HG02642 (cell line): ENCODE measurements at regions not wholly inside any gene's neighbourhood (a gene's known extent, or its start where the extent isn't known, plus 50 kb on each side); places are given as distances from the start of the nearest gene placed in this dataset.
A peak's percentile ranks its signal among the peaks of the same experiment; 100 is the strongest.

Experiments used
- ATAC-seq: cut with Tn5 transposase; IDR thresholded peaks from one replicate; pipeline ENCODE4 v1.9.1; 2021; ENCODE audit warnings: mild to moderate bottlenecking; ENCODE audit not compliant: unreplicated experiment, poor library complexity

DNA sequence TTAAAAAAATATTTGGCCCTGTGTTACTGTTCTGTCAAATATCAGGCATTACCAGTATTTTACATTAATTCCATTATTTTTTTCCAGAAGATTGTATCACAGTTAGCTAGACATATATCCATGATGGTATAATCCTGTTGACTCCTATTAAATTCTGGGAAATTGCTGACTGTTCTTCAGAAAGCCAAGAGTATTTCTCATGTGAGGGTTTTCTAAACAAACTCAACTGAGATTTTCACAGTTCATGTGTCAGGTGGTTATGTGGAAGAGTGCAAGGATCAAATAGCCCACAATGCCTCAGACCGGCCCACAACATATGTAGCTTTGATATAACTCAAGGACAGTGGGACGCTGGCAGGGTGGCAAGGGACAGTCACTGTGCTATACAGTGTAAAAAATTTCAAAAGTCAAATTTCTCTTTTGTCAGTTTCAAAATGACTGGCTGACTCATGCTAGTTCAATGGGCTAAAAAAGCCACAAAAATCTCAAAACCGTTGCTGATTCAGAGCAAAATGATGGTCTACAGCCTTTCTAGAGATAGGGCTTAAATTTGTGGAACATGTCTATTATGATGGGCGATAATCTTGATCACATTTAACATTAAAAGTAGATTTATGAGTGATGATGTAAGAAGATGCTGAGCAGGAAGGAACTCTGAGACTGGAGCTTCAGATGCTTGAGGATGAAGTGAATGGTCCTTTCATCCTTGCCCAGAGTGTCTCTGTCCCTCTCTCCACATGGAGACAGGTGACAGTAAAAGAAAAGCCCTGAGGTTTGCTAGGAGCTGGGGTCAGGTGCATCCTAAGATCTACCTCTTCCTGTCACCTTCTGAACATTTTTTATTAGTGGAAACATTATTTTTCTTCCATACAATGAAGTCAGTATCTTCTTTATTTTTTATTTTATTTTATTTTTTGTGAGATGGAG is 175.8 kb upstream of the PIEZO2 start:
- peak; percentile 84 for ATAC-seq

DNA sequence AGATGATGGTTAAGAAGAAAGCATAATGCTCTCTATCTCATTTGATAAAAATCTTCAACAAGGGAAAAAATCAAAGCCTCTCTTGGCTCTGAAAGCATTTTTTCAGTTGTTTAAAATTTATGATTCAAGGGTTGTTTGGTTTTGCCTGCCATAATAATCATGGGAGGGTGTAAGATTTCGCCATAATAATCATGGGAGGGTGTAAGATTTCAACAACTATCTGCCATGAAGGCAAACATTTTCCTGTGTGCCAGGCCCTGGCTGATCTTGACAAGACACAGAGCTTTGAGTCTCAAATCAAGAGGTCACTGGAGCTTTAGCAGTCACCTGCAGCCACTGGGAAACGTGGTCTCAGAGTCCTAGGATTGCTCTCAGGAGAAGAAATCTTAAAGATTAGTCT is 175.1 kb upstream of the PIEZO2 start:
- ATAC-seq, result no peak

DNA sequence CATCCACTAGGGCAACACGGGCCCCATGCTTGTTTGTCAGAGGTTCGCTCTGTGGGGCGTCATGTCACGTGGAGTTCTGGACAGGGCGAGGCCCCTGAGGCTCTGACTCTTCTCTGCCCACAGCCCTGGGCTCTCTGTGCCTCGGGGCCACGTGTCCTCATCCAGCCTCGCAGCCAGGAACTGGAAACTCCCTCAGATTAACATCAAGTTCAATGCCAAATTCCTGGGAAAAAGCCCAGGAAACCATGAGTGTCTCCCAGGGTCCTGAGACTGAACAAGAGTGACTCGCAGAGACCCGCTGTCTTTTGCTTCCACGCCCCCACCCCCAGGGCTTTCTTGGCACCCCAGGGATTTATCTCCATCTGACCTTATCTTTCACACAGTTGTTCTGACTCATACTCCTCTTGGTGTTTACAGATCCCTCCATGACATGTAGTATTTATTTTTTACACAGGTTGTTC is 174.0 kb upstream of the PIEZO2 start:
- ATAC-seq, result no peak

DNA sequence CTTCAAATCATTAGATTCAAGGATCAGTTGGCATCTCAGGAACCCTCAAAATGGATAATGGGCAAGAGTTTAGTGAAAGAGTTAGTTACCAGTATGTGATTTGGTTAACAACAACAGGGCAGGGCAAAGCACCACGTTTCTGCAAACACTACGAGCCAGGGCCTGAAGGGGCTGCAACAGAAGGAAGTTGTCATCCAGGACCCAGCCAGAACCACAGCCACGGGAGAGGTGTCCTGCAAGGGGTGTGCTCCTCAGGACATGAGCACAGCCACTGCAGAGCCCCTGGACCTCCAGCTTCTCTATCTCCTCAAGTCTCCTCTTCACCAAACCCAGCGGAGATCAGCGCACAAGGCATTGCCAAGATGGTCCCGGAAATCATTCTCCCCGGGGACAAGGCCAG is 173.3 kb upstream of the PIEZO2 start:
- ATAC-seq, result no peak

DNA sequence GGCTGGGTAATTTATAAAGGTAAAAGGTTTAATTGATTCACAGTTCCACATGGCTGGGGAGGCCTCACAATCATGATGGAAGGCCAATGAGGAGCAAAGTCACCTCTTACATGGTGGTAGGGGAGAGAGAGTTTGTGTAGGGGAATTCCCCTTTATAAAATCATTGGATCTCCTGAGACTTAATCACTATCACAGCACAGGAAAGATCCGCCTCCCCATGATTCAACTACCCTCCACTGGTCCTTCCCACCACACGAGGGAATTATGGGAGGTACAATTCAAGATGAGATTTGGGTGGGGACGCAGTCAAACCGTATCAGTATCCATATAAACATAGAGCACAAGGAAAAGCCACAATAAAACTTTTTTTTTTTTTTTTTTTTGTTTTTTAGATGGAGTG is 172.6 kb upstream of the PIEZO2 start:
- no peak for ATAC-seq

DNA sequence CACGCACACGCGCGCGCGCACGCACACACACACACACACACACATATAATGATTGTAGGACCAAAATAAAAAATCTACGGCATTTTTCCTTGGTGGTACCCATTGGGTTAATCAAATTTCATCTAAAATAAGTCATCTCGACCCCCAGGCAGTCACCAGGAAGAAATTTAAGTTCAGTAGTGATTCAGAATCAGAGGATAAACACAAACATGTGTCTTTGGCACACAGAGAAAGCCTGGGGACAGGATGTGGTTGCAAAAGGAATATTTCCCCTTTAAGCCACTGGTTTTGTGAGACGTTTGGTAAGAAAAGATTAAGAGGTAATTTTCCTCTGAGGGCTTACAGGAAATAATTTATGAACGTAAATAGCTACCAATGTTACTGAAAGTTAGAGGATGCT is 171.6 kb upstream of the PIEZO2 start:
- no peak for ATAC-seq

DNA sequence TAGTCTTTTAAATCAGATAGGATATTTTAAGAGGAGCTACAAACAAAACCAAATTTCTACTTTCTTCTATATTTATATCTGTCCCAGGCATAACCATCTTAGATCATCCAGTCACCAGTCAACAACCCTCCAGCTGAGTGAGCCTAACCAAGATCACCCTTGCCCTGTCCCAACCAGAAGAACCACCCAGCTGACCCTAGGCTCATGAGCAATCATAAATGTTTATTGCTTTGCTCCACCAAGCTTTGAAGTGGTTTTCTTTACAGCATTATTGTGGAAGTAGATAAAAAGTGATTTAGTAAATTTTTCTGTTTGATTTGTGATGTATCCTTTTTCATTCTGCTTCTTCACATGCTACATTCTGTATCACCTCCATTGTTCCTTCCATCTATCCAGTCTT is 167.2 kb upstream of the PIEZO2 start:
- no peak for ATAC-seq

DNA sequence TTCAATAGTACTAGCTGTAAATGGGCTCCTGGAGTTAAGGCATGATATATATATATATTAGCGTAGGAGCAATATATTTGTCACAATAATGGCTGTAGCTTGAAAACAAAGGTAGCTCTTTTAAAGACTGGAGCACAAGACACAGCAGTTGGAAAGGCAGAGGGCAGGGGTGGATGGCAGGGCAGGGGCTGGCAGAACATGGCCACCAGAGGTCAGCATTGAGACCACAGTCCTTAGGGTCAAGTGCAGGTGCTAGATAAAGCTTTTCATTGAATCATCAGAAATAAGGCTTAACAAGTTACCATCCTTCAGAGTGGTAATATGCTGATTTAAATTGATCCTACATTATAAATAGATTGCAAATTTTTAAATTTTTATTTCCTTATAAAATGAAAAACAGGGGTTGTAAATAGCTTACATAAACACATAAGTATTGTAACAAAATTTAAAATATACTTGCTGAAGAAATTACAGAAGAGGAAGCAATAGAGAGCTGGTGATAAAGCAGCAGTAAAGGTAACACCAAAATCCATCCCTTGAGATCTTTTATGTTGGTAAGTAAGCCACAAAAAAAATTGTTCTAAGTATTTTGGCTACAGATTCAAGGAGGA is 161.2 kb upstream of the PIEZO2 start:
- peak; percentile 64 for ATAC-seq

DNA sequence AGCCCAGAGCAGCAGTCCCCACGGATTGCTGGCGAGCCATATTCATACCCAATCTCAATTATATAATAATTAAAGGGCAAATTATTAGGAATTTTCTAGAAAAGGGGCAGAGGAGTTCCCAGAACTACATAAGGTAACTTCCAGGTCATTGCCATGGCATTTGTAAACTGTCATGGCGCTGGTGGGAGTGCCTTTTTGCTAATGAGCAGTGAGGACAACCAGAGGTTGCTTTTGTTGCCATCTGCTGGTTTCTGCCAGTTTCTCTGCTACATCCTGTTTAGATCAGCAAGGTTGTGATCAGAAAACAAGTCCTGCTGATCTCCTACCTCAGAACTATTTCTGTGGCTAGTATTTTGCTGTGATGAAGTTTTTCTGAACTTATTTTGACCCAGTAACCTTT is 159.8 kb upstream of the PIEZO2 start:
- no peak for ATAC-seq

DNA sequence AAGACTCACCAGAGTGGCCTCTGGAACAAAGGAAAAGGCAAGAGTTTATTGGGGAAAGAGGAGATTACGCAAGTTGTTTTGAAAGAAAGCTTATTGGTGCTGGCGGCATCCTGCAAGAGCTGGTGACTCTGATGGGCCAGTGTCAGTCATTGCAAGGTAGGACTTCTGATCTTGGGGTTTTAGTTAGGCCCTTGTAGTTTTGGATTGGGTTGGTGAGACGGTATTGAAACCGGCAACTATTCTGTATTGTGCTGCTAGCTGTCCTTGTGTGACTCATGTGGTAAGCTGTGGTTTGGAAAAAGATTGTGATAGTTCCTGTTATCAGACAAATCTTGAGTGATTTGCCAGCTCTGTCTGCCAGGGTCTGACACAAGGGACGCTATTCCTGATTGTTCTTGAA is 159.1 kb upstream of the PIEZO2 start:
- ATAC-seq, result no peak

DNA sequence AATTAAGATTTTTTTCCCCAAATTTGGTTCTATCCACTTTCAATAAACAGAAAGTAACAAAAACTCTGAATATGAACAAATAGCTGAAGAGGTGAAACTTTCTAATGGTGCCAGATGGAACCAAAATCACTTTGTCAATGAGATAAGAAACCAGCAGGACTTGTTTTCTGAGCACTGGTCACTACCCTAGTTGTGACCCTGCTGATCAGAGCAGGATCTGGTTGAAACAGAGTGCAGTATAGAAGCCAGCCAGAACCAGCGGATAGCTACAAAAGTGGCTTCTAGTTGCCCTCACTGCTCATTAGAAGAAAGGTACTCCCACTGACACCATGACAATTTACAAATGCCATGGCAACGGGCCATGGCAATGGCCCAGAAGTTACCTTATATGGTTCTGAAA is 158.3 kb upstream of the PIEZO2 start:
- no peak for ATAC-seq

DNA sequence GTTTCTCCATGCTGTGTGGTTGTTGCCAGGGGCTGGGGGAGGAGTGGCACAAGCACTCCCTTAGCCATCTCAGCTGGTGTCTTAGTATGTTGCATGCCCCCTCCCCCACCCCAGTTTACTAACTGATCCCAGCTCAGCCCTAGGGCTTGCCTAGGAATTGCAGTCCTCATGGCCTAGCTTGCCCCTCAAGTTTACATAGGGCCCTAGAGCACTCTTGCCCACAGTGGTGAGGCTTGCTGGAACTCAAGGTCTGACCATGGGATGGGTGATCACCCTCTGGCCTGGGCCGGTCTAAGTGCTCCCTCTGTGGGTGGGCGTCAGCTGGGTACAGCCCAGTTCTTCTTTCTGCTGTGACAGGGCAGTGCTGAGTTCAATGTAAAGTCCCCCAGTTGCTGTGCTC is 156.1 kb upstream of the PIEZO2 start:
- no peak for ATAC-seq

DNA sequence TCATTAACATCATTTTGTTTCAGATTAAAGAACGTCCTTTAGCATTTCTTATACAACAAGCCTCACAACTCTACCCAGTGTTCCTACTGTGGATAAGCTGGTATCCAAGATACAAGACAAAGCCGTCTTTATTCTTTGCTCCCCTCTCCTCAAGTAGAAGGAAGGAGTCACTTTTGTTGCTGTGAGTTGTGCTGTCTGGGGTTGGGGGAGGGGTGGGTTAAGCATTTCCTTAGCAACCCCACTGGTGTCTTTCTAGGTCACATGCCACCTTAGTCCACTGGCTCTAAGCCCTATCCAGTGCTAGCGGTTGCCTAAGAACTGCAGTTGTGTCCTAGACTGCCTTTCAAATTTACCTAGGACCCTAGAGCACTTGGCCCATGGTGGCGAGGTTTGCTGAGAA is 155.6 kb upstream of the PIEZO2 start:
- no peak for ATAC-seq

DNA sequence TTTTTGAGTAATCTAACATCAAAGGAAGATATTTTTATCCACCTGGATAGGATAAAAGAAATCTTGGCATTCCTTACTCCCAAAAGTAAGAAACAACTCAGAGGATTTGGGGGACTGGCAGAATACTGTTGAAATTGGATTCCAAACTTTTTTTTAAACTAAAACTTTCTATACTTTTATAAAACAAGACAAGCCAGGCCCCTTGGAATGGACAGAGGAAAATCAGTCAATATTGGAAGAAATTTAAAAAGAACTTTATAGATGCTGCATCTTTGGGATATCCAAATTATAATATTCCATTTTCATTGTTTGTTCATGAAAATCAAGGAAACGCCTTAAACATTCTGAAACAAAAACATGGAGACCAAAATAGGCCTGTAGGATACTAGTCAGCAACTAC is 147.6 kb upstream of the PIEZO2 start:
- no peak for ATAC-seq

DNA sequence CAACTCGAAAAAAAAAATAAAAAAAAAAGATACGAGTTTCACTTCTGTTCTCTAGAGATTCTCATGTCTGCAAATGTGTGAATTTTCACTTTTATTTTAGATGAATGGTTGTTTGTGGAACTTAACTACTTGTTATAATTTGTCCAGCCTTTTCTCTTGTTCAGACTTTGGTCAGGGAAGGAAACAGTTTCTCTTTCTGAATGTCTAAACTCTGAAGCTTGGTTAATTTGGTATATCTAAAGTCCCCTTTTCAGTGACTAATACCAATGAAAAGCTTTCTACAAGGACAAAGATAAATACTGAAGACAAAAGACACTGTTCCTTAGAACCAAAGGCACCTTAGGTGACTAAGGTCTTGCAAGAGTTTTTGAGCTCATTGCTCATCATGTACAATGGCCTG is 144.4 kb upstream of the PIEZO2 start:
- ATAC-seq, result no peak

DNA sequence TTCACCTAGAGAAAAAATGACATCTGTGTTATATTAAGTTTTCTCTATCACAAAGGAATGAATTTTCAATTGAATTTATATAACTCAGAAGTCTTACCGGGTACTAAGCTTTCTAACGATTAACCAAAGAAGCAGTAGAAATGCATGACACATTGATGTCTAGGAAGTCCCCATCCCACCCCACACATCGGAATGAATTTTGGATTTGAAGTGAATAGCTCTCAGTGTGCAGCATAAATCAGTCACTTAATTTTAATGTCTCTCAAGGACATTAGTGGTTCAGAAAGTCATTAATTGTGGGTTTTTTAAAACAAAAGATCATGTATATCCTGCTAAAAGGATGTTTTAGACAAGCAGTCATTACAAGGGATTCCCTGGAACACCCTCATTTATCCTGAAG is 141.4 kb upstream of the PIEZO2 start:
- ATAC-seq, result no peak

DNA sequence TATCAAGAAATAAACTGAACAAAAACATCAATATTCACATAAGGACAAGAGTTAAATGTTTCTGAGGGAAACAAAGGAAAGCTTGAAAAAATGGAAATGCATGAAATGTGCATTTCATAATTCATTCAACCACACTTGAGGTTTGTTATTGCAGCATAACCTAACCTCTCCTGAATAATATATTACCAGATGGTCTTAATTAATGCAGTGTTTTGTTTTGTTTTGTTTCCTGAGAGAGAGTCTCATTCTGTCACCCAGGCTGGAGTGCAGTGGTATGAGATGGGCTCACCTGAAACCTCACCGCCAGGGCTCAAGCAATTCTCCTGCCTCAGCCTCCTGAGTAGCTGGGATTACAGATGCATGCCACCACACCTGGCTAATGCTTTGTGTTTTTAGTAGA is 139.9 kb upstream of the PIEZO2 start:
- ATAC-seq, result no peak

DNA sequence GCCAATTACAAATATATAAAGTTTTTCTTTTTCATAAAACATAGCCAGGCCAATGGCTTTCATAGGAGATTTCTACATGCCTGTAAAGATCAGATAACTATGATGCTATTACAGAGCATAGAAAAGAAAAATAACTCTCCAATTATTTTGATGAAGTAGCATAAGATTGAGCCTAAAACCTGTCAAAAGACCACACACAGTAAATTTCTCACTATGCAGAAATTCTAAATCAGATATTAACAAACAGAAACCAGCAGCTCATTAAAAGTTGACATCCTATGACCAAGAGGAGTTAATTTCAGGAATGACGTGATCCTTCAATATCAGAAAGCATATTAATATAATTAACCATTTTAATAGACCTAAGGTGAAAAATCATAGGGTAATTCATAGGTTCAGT is 139.0 kb upstream of the PIEZO2 start:
- ATAC-seq, result no peak

DNA sequence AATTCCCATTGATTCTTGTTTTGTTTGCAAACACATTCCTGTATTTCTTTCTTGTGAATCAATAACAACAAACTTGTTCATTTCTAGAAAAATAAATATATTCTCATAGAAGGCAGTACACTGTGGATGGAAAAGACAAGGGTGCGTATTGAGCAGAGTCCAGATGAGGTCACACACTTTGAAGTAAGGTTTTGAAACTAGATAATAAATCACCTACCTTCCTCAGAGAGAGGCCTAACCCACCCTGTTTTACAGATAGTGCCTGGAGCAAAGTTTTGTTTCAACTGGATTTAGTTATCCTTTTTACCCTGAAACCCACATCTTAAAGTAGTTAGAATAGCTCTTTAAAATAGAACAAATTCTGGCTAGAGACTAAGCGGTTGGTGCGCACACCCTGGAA is 137.1 kb upstream of the PIEZO2 start:
- ATAC-seq, result no peak

DNA sequence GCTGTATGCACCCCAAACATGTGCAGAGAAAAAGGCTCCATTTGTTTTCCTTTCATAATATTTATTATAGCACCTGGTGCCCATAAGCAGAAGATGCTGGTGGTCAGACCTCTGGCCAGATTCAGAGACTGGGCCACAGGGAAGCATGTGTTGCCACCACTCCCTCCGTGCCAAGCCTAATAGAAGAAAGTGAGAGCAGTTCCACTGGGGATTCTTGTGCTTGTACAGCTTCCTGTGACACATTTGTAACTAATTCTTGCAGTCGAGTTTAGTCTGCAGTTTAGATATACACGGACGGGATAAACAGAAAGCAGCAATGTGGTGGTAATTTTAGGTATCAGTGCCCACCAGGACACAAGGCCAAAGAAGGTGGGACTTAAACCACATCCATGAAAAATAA is 135.4 kb upstream of the PIEZO2 start:
- ATAC-seq, result no peak

DNA sequence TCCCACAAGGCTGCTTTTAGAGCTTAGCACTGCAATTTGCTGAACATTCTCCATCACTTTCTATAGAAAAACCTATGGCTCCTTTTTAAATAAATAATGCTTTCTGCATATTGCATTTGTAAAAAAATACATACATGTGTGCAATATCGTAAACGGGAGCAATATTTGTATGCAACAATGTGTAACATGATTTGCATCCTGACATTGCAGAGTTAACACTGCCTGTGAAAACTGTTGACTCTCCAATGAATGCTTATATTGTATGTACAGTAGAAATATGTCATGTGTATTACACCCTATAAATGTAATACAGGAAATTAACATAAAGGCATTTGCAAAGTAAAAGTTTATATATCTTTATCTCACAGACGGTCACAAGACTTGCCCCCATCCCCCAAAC is 135.0 kb upstream of the PIEZO2 start:
- no peak for ATAC-seq
